ENCODE measurements at regions not wholly inside any gene's neighbourhood (a gene's known extent, or its start where the extent isn't known, plus 50 kb on each side); places are given as distances from the start of the nearest gene placed in this dataset.

DNA sequence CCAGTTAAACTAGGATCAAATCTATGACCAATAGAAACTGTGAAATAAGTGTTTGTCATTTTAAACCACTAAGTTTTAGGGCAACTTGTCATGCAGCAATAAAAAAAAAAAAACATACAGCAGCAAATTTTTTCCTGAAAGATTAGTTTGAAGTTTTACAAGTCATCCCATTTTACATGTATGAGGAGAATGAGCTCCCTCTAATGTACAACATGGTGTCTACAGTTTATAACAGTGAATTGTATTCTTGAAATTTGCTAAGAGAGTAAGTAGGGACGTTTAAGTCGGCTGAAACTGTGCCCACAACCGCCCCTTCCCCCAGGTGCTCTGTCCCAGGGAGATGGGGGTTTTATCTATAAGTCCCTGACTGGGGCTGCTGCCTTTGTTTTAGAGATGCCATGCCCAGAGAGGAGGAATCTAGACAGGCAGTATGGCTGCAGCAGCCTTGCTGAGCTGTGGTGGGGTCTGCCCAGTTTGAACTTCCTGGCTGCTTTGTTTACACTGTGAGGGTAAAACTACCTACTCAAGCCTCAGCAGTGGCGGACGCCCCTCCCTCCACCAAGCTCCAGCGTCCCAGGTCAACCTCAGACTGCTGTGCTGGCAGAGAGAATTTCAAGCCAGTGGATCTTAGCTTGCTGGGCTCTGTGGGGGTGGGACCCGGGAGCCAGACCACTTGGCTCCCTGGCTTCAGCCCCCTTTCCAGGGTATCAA is 499.3 kb upstream of the CT83 start:
- no peak for DNase-seq (ENCODE audit: low spot score)
- Histone ChIP-seq H3K36me3 (ENCODE audit: control insufficient read depth in 4 of 4, insufficient read depth in 3 of 4, low read depth in 1 of 4, low read length in 3 of 4) (no peaks in the 10 kb centered on the region), H3K9ac (ENCODE audit: low read depth in 1 of 2, low read length in 2 of 2) (no peak overlapping the region), H3K4me3 (ENCODE audit: low read depth in 1 of 3, low read length in 3 of 3) (no peak overlapping the region), H3K4me1 (ENCODE audit: control insufficient read depth in 4 of 4, insufficient read depth in 4 of 4, low read length in 3 of 4) (no peaks in the 10 kb centered on the region), H3K27ac (ENCODE audit: low read depth in 1 of 2, low read length in 2 of 2) (no peak overlapping the region), H3K9me3 (ENCODE audit: control insufficient read depth in 4 of 4, low read length in 3 of 4) (no peaks in the 10 kb centered on the region), H3K27me3 (ENCODE audit: control insufficient read depth in 4 of 4, insufficient read depth in 4 of 4, low read length in 3 of 4) (no peaks in the 10 kb centered on the region)
- TF ChIP-seq EGR1 (IDR thresholded peaks at IDR 0.05; ENCODE audit: low read depth in 2 of 2) = no peak
- no peak for TF ChIP-seq HNF4G (IDR thresholded peaks at IDR 0.05)
- TF ChIP-seq, protein P1, sequence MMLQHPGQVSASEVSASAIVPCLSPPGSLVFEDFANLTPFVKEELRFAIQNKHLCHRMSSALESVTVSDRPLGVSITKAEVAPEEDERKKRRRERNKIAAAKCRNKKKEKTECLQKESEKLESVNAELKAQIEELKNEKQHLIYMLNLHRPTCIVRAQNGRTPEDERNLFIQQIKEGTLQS (IDR thresholded peaks at IDR 0.05) = no peak
- no peak for TF ChIP-seq JUND (IDR thresholded peaks at IDR 0.05)
- TF ChIP-seq, protein P2, sequence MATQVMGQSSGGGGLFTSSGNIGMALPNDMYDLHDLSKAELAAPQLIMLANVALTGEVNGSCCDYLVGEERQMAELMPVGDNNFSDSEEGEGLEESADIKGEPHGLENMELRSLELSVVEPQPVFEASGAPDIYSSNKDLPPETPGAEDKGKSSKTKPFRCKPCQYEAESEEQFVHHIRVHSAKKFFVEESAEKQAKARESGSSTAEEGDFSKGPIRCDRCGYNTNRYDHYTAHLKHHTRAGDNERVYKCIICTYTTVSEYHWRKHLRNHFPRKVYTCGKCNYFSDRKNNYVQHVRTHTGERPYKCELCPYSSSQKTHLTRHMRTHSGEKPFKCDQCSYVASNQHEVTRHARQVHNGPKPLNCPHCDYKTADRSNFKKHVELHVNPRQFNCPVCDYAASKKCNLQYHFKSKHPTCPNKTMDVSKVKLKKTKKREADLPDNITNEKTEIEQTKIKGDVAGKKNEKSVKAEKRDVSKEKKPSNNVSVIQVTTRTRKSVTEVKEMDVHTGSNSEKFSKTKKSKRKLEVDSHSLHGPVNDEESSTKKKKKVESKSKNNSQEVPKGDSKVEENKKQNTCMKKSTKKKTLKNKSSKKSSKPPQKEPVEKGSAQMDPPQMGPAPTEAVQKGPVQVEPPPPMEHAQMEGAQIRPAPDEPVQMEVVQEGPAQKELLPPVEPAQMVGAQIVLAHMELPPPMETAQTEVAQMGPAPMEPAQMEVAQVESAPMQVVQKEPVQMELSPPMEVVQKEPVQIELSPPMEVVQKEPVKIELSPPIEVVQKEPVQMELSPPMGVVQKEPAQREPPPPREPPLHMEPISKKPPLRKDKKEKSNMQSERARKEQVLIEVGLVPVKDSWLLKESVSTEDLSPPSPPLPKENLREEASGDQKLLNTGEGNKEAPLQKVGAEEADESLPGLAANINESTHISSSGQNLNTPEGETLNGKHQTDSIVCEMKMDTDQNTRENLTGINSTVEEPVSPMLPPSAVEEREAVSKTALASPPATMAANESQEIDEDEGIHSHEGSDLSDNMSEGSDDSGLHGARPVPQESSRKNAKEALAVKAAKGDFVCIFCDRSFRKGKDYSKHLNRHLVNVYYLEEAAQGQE (IDR thresholded peaks at IDR 0.05) = no peak
- no peak for TF ChIP-seq FOXA2 (IDR thresholded peaks at IDR 0.05)
- TF ChIP-seq GABPA (IDR thresholded peaks at IDR 0.05 in 1 of 2, conservative IDR thresholded peaks at IDR 0.05 in 1 of 2) = no peak
- TF ChIP-seq HNF4A (conservative IDR thresholded peaks at IDR 0.05) = no peak
- TF ChIP-seq, protein P3, sequence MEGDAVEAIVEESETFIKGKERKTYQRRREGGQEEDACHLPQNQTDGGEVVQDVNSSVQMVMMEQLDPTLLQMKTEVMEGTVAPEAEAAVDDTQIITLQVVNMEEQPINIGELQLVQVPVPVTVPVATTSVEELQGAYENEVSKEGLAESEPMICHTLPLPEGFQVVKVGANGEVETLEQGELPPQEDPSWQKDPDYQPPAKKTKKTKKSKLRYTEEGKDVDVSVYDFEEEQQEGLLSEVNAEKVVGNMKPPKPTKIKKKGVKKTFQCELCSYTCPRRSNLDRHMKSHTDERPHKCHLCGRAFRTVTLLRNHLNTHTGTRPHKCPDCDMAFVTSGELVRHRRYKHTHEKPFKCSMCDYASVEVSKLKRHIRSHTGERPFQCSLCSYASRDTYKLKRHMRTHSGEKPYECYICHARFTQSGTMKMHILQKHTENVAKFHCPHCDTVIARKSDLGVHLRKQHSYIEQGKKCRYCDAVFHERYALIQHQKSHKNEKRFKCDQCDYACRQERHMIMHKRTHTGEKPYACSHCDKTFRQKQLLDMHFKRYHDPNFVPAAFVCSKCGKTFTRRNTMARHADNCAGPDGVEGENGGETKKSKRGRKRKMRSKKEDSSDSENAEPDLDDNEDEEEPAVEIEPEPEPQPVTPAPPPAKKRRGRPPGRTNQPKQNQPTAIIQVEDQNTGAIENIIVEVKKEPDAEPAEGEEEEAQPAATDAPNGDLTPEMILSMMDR (IDR thresholded peaks at IDR 0.05; ENCODE audit: low read depth, low read length, missing input control) = peak; percentile 4
- peak; percentile 37 to 44 for TF ChIP-seq RAD21 (IDR thresholded peaks at IDR 0.05)
- TF ChIP-seq, protein P4, sequence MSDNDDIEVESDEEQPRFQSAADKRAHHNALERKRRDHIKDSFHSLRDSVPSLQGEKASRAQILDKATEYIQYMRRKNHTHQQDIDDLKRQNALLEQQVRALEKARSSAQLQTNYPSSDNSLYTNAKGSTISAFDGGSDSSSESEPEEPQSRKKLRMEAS (IDR thresholded peaks at IDR 0.05) = no peak
- TF ChIP-seq SP1 (IDR thresholded peaks at IDR 0.05) = no peak
- TF ChIP-seq FOXA1 (IDR thresholded peaks at IDR 0.05) = no peak
- 20% methylated on average over 7 of the region's 7 CpGs for WGBS

DNA sequence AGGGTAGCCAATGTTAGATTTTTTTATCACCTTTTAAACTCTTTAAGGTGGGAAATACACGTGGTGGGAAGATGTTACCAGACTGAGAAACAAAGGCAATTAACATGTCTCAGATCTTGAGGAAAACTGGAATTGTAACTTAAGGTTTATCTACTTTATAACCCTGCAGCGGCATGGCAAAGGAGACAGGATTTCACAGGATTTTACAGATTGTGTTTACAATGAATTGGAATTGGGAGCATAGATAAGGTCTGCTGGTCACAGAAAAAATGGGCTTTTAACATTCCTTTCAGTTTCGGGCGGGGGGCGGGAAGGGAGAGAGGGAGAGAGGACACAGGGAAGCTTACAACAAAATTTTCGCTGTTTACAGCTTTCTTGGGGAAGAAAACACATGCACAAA is 467.5 kb upstream of the CT83 start:
- Histone ChIP-seq H3K27ac (ENCODE audit: low read depth in 1 of 2, low read length in 2 of 2) (no peak overlapping the region), H3K9ac (ENCODE audit: low read depth in 1 of 2, low read length in 2 of 2) (no peak overlapping the region)
- WGBS = 38% methylated on average over 6 of the region's 6 CpGs

More for the DNA sequence above, 467.5 kb upstream of the CT83 start:
- Histone ChIP-seq H3K4me3 (ENCODE audit: low read depth in 1 of 3, low read length in 3 of 3) (no peak overlapping the region), H3K27me3 (ENCODE audit: control insufficient read depth in 4 of 4, insufficient read depth in 4 of 4, low read length in 3 of 4) (peaks cover 0 to 2% (median 0%) of the 10 kb centered on the region in 4 donors), H3K4me1 (ENCODE audit: control insufficient read depth in 4 of 4, insufficient read depth in 4 of 4, low read length in 3 of 4) (no peaks in the 10 kb centered on the region), H3K9me3 (ENCODE audit: control insufficient read depth in 4 of 4, low read length in 3 of 4) (no peaks in the 10 kb centered on the region), H3K36me3 (ENCODE audit: control insufficient read depth in 4 of 4, insufficient read depth in 3 of 4, low read depth in 1 of 4, low read length in 3 of 4) (no peaks in the 10 kb centered on the region)
- no peak for DNase-seq (ENCODE audit: low spot score)
- TF ChIP-seq, protein P2 (IDR thresholded peaks at IDR 0.05) = no peak
- no peak for TF ChIP-seq FOXA2 (IDR thresholded peaks at IDR 0.05)
